GM21367 (cell line): ENCODE measurements at regions not wholly inside any gene's neighbourhood (a gene's known extent, or its start where the extent isn't known, plus 50 kb on each side); places are given as distances from the start of the nearest gene placed in this dataset.
A peak's percentile ranks its signal among the peaks of the same experiment; 100 is the strongest.

Experiments
- ATAC-seq: cut with Tn5 transposase; IDR thresholded peaks from one replicate; pipeline ENCODE4 v1.9.1; 2021; ENCODE audit not compliant: unreplicated experiment

- no peak for ATAC-seq
Observed at GRCh38 chrX:23525531-23525930, 141.8 kb upstream of the PRDX4 start.

GRCh38 chrX:23540532-23540931 lies 126.8 kb upstream of the PRDX4 start:
- no peak for ATAC-seq

- no peak for ATAC-seq
Observed at GRCh38 chrX:23548164-23548563, 119.1 kb upstream of the PRDX4 start.

- no peak for ATAC-seq
Observed at GRCh38 chrX:23552303-23552702, 115.0 kb upstream of the PRDX4 start.

GRCh38 chrX:23554304-23554703 lies 113.0 kb upstream of the PRDX4 start:
- no peak for ATAC-seq

- ATAC-seq: no peak
Observed at GRCh38 chrX:23557070-23557469, 110.2 kb upstream of the PRDX4 start.

- ATAC-seq: no peak
Observed at GRCh38 chrX:23559975-23560374, 107.3 kb upstream of the PRDX4 start.

- ATAC-seq: no peak
Observed at GRCh38 chrX:23570674-23571343, 96.5 kb upstream of the PRDX4 start.

- no peak for ATAC-seq
Observed at GRCh38 chrX:23575281-23575680, 92.0 kb upstream of the PRDX4 start.

GRCh38 chrX:23578079-23578478 lies 89.2 kb upstream of the PRDX4 start:
- ATAC-seq: no peak

GRCh38 chrX:23589496-23589895 lies 77.8 kb upstream of the PRDX4 start:
- ATAC-seq: no peak

- ATAC-seq: no peak
Observed at GRCh38 chrX:23592741-23593140, 74.6 kb upstream of the PRDX4 start.

- ATAC-seq: no peak
Observed at GRCh38 chrX:23598575-23598974, 68.7 kb upstream of the PRDX4 start.

GRCh38 chrX:23603501-23603900 lies 63.8 kb upstream of the PRDX4 start:
- ATAC-seq: no peak

GRCh38 chrX:23610495-23610894 lies 56.8 kb upstream of the PRDX4 start:
- ATAC-seq: no peak

- ATAC-seq: no peak
Observed at GRCh38 chrX:23612846-23613245, 54.4 kb upstream of the PRDX4 start.

- ATAC-seq: peak; percentile 64
Observed at GRCh38 chrX:23616361-23616760, 50.9 kb upstream of the PRDX4 start.
